GM18511 (cell line): ENCODE measurements at regions not wholly inside any gene's neighbourhood (a gene's known extent, or its start where the extent isn't known, plus 50 kb on each side); places are given as distances from the start of the nearest gene placed in this dataset.
"Not testable (repeated sequence)": the region's sequence is repeated elsewhere in the genome, so short reads cannot be mapped to it uniquely, and the experiment has no call there.

Experiments used
- ATAC-seq: cut with Tn5 transposase; IDR thresholded peaks from one replicate; pipeline ENCODE4 v1.9.1; 2021; ENCODE audit warnings: mild to moderate bottlenecking, moderate library complexity; ENCODE audit not compliant: unreplicated experiment

DNA sequence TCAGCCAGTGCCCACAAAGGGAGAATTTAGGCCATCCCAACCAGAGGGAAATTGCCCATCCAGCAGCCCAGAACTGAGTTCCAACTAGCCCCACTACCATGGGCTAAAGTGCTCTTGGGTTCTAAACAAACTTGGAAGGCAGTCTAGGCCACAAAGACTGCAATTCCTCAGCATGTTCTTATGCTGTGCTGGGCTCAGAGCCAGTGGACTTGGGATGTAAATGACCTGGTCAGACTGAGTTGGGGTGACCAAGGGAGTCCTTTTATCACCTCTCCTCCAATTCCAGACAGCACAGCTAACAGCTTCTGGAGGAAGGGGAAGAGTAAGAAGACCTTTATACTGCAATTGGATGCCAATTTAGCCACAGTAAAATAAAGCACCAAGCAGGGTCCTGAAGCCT, 607.2 kb upstream of the KCND2 start:
- no peak for ATAC-seq

- ATAC-seq: no peak
Measured at GRCh38 chr7:119681336-119681735, 591.6 kb upstream of the KCND2 start.

DNA sequence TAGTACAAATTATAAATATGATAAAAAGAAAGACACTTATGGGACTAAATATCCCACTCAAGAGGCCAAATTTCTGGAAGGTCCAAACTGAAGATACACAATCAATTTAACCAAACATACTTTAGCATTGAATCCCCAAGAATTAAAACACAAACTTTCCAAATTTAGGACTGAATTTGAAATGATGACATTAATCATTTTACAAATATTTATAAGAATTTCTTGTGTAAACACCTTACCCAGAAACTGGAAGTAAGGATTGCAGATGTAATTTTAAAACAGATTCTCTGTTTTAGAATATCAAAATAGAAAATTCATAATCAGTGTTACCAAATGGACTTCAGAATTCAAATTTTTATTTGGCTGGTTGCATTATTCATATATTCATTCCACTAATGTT, 588.2 kb upstream of the KCND2 start:
- no peak for ATAC-seq

DNA sequence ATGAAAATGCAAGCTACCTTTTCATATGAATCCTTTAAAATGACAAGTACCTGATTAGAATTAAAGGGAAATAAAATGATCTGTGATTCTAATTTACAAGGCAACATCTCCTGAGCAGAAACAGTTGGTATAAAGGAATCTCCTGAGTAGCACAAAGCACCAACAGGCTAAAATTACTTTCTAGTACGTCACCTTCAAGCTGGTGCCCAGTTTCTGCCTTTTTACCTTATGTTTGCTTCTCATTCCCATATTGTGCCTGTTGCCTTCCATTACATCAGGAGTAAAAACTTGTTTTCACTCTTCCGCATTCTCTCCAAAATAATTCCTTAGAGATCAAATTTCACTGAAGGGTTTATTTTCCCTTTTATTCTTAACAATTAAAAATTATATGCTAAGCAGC, 587.1 kb upstream of the KCND2 start:
- ATAC-seq: no peak

DNA sequence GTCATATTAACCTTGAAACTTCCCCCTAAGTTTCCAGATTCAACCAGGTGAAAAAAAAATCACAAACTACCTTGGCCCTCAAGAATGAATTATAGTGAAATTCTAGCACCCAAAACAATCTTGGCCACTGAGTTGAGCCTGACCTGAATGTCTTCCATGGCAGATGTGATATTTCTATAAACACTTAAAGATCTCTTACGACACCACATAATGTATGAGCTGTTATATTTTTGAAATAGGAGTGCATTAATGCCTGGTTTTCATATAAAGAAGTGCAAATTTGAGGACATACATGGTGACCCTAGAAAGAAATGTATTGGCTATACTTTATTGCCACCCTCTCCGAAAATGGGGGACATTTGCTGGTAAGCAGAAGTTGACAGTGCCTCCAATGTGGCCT, 584.1 kb upstream of the KCND2 start:
- no peak for ATAC-seq

GRCh38 chr7:119692541-119692940, 580.4 kb upstream of the KCND2 start:
- no peak for ATAC-seq

DNA sequence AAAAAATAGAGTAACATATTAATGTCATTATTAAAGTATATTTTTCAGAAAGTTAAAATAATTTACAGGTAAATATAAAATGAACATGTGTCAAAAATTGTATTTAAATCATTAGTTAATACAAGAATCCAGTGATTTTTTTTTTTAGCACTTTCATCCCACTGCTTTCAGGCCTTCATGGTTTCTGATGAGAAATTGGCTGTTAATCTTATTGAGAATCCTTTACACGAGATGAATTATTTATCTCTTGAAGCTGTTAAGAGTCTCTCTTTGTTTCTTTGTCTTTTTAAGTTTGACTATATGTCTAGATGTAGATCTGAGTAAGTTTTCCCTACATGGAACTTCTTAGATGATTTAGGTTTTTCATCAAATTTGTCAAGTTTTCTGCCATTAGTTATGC, 578.5 kb upstream of the KCND2 start:
- no peak for ATAC-seq

DNA sequence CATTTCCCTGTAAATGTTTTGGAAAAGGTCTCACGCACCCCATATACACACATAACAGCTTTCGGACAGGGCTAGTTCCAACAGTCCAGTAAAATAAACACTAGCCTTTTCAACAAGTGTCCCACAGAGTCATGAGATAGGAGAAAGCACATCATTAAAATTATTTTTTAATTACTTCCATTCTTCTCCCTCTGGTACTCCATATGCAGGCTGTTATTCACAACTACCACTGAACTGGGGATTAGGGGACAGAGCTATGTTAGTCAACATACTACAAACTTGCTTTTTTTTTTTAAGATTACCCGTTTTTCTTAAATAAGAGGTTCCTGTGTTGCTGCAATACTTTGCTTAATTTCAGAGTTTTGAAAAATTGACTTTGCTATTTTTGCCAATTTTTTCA, 576.6 kb upstream of the KCND2 start:
- ATAC-seq: no peak

DNA sequence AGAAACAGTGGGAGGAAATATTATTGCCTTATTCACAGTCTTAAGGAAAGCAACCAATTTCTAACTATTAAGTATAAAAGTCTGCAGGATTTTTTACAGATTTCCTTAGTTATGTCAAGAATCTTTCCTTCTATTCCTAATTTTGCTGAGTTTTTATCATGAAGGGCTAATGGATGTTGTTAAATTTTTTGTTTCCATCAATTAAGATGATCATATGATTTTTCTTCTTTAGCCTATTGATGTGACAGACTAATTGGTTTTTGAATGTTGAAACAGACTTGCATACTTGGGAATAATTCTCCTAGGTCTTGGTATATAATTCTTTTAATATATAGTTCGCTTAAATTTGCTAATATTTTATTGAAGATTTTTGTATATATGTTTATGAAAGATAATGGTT, 569.1 kb upstream of the KCND2 start:
- no peak for ATAC-seq

GRCh38 chr7:119706608-119707007, 566.4 kb upstream of the KCND2 start:
- ATAC-seq: no peak

DNA sequence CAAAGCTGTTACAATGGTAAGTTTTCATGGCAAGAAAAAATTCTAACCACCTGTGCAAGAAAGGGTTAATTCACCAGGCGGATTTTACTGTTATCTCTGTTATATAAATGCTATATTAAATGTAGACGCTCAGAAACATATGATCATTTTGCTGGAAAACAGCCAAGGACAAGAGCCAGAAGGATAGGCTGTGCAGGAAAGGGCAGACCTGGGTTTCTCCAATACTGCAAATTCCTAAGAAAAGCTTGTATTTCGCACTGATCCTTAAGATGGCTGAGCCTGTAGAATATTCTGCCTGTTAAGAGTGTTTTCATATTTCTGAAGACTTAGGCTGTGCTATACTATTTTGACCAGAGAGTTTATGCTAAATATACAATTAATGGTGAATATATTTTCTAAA, 564.1 kb upstream of the KCND2 start:
- no peak for ATAC-seq

- peak; percentile 92 for ATAC-seq
Measured at GRCh38 chr7:119711104-119711503, 561.9 kb upstream of the KCND2 start.

- no peak for ATAC-seq
Measured at GRCh38 chr7:119712886-119713462, 560.0 kb upstream of the KCND2 start.

GRCh38 chr7:119713606-119714005, 559.4 kb upstream of the KCND2 start:
- no peak for ATAC-seq

- no peak for ATAC-seq
Measured at GRCh38 chr7:119720541-119720940, 552.4 kb upstream of the KCND2 start.

- no peak for ATAC-seq
Measured at GRCh38 chr7:119724041-119724792, 548.8 kb upstream of the KCND2 start.

GRCh38 chr7:119733127-119733879, 539.7 kb upstream of the KCND2 start:
- ATAC-seq: no peak

GRCh38 chr7:119737390-119737789, 535.6 kb upstream of the KCND2 start:
- no peak for ATAC-seq

DNA sequence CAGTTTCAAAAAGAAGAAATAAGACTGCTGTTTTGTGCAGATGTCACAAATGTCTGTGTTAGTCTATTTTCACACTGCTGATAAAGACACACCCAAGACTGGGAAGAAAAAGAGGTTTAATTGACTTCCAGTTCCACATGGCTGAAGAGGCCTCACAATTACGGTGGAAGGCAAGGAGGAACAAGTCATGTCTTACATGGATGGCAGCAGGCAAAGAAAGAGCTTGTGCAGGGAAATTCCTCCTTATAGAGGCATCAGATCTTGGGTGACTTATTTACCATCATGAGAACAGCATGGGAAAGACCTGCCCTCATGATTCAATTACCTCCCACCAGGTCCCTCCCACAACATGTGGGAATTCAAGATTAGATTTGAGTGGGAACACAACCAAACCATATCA, 527.7 kb upstream of the KCND2 start:
- ATAC-seq: not testable (repeated sequence)

- no peak for ATAC-seq
Measured at GRCh38 chr7:119748251-119748860, 524.6 kb upstream of the KCND2 start.

DNA sequence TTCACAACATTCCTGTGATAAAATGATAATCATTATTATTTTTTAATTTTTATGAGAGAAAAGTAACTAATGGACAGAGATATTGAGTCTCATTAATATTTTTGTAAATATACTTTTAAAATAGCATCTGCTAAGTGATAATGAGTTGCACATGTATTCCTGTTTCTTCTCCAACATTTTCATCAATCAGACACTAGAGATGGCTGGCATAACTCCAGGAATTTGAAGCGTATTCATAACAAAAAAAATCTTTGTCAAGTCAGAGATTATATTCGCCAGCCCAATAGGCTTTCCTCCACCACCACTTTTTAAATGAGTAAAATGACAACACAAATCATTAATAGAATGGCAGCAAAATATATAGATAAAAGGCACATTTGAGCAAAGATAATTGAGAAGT, 524.0 kb upstream of the KCND2 start:
- ATAC-seq: no peak

DNA sequence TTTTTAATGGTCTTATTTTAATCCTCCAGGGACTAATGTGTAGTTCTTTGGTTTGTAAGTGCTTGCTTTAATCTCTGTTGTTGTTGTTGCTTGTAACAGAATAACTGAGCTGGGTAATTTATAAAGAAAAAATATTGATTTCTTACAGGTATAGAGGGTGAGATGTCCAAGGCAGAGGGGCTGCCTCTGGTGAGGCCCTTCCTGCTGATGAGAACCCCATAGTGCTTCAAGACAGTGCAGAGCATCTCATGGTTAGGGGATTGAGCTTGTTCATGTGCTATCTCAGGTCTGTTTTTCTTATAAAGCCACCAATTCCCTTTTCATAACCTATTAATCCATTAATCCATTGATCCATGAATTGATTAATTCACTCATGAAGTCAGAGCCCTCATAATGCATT, 516.3 kb upstream of the KCND2 start:
- no peak for ATAC-seq
